Kidney (tissue), 13 donors: ENCODE measurements at regions not wholly inside any gene's neighbourhood (a gene's known extent, or its start where the extent isn't known, plus 50 kb on each side); places are given as distances from the start of the nearest gene placed in this dataset.
A peak's percentile ranks its signal among the peaks of the same experiment; 100 is the strongest.
"Not testable (repeated sequence)": the region's sequence is repeated elsewhere in the genome, so short reads cannot be mapped to it uniquely, and the experiment has no call there.

Source experiments
- DNase-seq, 5 donors: peaks; one replicate each; pipeline ENCODE4 v3.0.0-alpha.2; 2013 to 2020
- FAIRE-seq: peaks from 2 replicates; lab custom pipeline; 2012; peaks lifted over from hg19 to GRCh38; lab: Jason Lieb, UNC
- H3K27ac ChIP-seq, 2 donors: one replicate each; pipeline ENCODE4 v1.7.0; 2013; ENCODE audit warnings: low read depth in 2 of 2, low read length in 2 of 2, inconsistent platforms in 1 of 2
- H3K27me3 ChIP-seq: one replicate; pipeline ENCODE4 v1.7.1; 2013; ENCODE audit warnings: low read length, inconsistent platforms; ENCODE audit not compliant: control insufficient read depth, insufficient read depth
- H3K36me3 ChIP-seq, 3 donors: one replicate each; pipeline versions ENCODE4 v1.7.0 to v1.7.1; 2013; ENCODE audit warnings: low read length in 3 of 3, control low read depth in 1 of 3, inconsistent platforms in 1 of 3; ENCODE audit not compliant: insufficient read depth in 3 of 3, control insufficient read depth in 2 of 3
- H3K4me1 ChIP-seq, 3 donors: one replicate each; pipeline versions ENCODE4 v1.7.0 to v1.7.1; 2013; ENCODE audit warnings: low read length in 3 of 3, inconsistent platforms in 1 of 3, low read depth in 1 of 3; ENCODE audit not compliant: control insufficient read depth in 2 of 3, insufficient read depth in 2 of 3
- H3K4me3 ChIP-seq, 3 donors: one replicate each; pipeline versions ENCODE4 v1.7.0 to v1.8.1; 2013; ENCODE audit warnings: low read length in 3 of 3, control low read depth in 1 of 3, inconsistent platforms in 1 of 3
- H3K9ac ChIP-seq, 3 donors: one replicate each; pipeline versions ENCODE4 v1.7.0 to v1.7.1; 2013; ENCODE audit warnings: low read length in 3 of 3, control low read depth in 1 of 3, inconsistent platforms in 1 of 3
- H3K9me3 ChIP-seq, 3 donors: one replicate each; pipeline versions ENCODE4 v1.7.0 to v1.7.1; 2013; ENCODE audit warnings: low read length in 3 of 3, control low read depth in 1 of 3, inconsistent platforms in 1 of 3; ENCODE audit not compliant: control insufficient read depth in 2 of 3, insufficient read depth in 1 of 3
- intact Hi-C: fragments of 100-400 bp; cut with DNase I; formaldehyde crosslinking; loops from one replicate; pipeline ENCODE4 v1.11.1; 2022
- TF ChIP-seq, protein P1 (sequence below): IDR thresholded peaks from 3 replicates; pipeline ENCODE4 v1.5.1; 2012; ENCODE audit warnings: mild to moderate bottlenecking, moderate library complexity, borderline replicate concordance; ENCODE audit not compliant: insufficient read depth; ENCODE audit errors: extremely low read depth
- donor health status: control.
- donor health status: control.
- donor health status: control.
- donor health status: control.
- donor health status: control.
- donor health status: DM: yes; HTN: yes; CAD: no.
- donor health status: Normal renal cell carcinoma (clear cell type).

DNA sequence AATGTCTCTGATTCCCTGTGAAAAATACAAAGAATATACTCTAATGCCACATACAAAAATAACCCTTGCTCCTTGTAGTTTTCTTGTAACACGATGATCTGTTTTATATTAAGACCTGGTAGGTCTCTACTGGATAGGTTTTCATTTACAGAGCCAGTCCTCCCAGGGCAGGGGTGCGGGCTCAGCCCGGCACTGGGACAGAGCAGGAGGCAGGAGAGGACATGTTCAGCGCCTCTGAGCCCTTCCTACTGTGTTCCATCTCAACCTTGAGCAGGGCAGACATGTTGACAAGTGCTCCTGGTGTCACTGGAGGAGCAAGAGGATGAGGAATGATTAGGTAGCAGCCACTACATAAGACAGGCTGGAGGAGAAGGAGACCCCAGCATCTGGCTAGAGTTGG is 335.5 kb downstream of the INSIG2 start:
- no peak overlapping the region for H3K27ac ChIP-seq
- H3K9me3 ChIP-seq: no peaks in the 10 kb centered on the region
- H3K36me3 ChIP-seq: no peaks in the 10 kb centered on the region
- H3K27me3 ChIP-seq: no peaks in the 10 kb centered on the region
- H3K9ac ChIP-seq: no peak overlapping the region
- intact Hi-C loops: no loop called here
- H3K4me3 ChIP-seq: no peak overlapping the region
- FAIRE-seq: no peak
- TF ChIP-seq, protein P1, sequence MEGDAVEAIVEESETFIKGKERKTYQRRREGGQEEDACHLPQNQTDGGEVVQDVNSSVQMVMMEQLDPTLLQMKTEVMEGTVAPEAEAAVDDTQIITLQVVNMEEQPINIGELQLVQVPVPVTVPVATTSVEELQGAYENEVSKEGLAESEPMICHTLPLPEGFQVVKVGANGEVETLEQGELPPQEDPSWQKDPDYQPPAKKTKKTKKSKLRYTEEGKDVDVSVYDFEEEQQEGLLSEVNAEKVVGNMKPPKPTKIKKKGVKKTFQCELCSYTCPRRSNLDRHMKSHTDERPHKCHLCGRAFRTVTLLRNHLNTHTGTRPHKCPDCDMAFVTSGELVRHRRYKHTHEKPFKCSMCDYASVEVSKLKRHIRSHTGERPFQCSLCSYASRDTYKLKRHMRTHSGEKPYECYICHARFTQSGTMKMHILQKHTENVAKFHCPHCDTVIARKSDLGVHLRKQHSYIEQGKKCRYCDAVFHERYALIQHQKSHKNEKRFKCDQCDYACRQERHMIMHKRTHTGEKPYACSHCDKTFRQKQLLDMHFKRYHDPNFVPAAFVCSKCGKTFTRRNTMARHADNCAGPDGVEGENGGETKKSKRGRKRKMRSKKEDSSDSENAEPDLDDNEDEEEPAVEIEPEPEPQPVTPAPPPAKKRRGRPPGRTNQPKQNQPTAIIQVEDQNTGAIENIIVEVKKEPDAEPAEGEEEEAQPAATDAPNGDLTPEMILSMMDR: no peak
- no peaks in the 10 kb centered on the region for H3K4me1 ChIP-seq
- DNase-seq: no peak

DNA sequence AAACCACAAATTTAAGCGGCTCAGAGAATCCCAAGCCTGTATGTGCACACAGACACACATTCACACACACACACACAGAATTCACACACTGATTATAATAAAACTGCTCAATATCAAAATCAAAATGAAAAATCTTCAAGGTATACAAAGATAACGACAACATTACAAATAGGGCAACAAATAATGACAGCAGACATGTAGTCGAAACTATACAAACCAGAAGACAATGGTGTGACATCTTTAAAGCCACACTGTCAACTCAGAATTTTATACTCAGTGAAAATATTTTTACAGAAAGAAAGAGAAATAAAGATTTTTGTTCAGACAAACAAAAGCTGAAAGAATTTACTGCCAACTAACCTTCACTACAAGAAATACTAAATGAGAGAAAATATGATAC is 333.4 kb downstream of the INSIG2 start:
- intact Hi-C loops: no loop called here

DNA sequence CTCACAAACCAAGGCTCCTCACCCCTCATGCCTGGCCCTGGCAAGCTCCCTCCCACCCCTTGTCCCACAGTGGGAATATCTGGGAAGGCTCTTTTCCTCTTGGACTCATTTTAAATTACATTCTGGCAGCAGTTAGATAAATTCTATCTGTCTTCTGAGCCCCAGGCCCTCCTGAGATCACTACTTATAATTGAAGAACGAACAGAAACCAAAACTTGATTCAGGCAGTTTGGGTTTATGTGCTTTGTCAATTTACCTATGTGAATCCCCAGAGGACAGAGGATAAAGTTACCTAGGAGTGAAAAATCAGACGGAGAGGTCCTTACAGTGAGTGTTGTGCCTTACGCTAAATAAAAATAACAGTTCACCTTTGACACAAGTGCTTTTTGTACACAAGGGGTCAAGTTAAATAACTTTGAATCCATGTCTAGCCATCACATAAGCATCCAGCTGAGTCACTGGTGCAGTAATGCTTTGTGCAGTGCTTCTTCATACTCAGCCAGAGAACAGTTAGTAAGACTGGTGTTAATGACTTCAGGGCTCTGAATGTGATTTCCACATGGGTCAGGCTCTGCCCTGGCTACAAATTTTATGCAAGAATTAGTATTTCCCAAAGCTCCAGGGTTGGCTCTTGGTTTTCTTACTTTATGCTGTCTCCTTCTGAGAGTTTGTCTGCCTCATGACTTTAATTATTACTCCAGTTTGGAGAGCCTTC is 329.3 kb downstream of the INSIG2 start:
- Histone ChIP-seq H3K27ac (no peak overlapping the region), H3K4me3 (no peak overlapping the region), H3K36me3 (no peaks in the 10 kb centered on the region), H3K9ac (no peak overlapping the region), H3K4me1 (no peaks in the 10 kb centered on the region), H3K9me3 (no peaks in the 10 kb centered on the region), H3K27me3 (no peaks in the 10 kb centered on the region)
- intact Hi-C loops: no loop called here
- peak in 2 of 5 donors; percentile 3 for DNase-seq
- FAIRE-seq: no peak
- TF ChIP-seq, protein P1: no peak

More for the DNA sequence above, 333.4 kb downstream of the INSIG2 start:
- TF ChIP-seq, protein P1: no peak
- H3K27ac ChIP-seq: no peak overlapping the region
- H3K9ac ChIP-seq: no peak overlapping the region
- no peaks in the 10 kb centered on the region for H3K4me1 ChIP-seq
- H3K9me3 ChIP-seq: no peaks in the 10 kb centered on the region
- no peaks in the 10 kb centered on the region for H3K36me3 ChIP-seq
- H3K27me3 ChIP-seq: no peaks in the 10 kb centered on the region
- FAIRE-seq (no peak), DNase-seq (no peak)
- no peak overlapping the region for H3K4me3 ChIP-seq

DNA sequence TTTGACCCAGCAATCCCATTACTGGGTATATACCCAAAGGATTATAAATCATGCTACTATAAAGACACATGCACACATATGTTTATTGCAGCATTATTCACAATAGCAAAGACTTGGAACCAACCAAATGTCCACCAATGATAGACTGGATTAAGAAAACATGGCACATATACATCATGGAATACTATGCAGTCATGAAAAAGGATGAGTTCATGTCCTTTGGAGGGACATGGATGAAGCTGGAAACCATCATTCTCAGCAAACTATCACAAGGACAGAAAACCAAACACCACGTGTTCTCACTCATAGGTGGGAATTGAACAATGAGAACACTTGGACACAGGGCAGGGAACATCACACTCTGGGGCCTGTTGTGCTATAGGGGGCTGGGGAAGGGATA is 326.9 kb downstream of the INSIG2 start:
- H3K36me3 ChIP-seq, H3K4me3 ChIP-seq, H3K9ac ChIP-seq, FAIRE-seq, intact Hi-C loops, DNase-seq, H3K9me3 ChIP-seq, H3K27ac ChIP-seq, H3K4me1 ChIP-seq, H3K27me3 ChIP-seq: not testable (repeated sequence)
